HG03342 (cell line): ENCODE measurements at regions not wholly inside any gene's neighbourhood (a gene's known extent, or its start where the extent isn't known, plus 50 kb on each side); places are given as distances from the start of the nearest gene placed in this dataset.
"Not testable (repeated sequence)": the region's sequence is repeated elsewhere in the genome, so short reads cannot be mapped to it uniquely, and the experiment has no call there.

Source experiments
- ATAC-seq: cut with Tn5 transposase; IDR thresholded peaks from one replicate; pipeline ENCODE4 v1.9.1; 2021; ENCODE audit warnings: mild to moderate bottlenecking, moderate library complexity; ENCODE audit not compliant: unreplicated experiment

DNA sequence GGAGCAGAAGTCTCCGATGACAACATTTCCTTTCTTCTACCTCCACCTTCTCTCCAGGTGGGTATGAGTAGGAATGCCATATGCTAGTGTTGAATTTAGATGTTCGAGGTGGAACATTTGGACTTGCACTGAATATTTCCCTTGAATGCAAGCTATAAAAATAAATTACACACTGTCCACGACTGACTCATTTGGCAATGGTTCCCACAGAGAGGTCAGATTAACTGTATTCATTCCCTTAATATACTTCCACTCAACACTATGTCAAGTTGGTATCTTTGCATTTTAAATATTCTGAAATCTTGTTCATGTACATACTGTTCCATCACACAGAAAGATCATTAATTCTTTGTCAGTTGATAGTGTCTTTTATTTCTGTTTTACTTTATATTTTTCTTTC, 222.6 kb upstream of the PIK3R1 start:
- no peak for ATAC-seq

DNA sequence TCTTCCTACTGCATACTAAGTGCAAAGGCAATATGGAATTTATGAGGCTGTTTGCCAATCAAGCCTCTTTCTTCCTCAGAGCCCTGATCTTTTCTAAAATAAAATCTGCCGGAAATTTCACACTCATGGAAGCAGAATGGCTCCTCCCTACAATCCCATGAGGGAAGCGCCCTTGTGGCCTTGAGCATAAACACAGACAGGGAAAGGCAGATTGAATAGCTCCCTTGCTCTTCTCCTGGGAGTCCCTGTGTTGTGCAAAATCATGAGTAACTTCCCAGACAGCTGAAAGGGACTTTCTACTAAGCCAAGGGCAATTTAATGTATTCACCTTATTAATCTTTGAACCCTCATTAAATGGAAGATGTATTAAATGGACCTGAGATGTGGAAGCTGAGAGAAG, 226.1 kb upstream of the PIK3R1 start:
- ATAC-seq: no peak

DNA sequence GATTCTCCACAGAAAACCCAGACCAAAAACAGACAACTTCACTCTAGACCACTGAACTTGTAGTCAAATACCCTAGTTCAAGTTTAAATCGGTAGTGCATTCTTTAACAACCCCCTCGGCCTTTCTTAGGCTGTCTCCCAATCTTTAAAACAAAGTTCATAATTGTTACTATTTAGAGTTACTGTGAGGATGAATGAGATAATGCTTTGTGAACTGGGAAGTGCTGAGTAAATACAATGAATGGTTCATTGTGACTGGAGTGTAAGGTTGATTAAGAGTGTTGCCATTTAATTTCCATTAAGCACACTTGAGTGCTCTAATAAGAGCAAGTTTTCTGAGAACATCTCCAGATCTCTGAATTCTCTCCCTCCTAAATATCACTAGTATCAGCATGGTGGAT, 228.8 kb upstream of the PIK3R1 start:
- no peak for ATAC-seq

DNA sequence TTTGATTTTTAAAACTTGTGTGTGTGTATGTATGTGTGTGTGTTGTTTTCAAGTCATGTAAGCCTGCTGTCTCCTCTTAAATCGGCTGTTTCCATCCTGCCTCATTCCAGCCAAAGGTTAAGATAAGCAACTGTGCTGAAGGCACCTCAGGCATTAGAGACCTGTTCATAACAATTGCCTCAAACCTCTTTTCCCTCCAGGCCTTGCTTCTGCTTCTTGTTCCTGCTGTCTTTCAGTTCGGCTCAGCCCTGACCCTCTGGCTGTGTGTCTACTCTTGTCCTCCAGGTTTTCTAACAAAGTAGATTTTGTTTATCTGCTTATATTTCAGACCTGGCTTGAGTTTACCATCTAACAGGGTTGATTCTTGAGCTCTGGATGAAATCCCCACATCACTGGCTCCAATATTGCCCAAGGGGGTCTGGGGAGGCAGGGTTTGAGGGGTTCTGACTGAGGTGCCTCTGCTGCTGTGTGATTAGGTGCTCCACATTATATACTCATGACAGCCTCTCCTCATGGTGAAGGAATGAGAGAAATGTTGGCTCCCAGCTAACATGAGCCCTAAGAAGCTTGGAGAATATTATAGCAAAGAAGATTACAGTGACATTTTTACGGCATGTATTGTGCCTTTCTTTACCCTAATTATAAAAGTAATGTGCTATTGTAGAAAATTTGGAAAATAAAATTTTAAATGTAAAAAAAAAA, 229.7 kb upstream of the PIK3R1 start:
- no peak for ATAC-seq

DNA sequence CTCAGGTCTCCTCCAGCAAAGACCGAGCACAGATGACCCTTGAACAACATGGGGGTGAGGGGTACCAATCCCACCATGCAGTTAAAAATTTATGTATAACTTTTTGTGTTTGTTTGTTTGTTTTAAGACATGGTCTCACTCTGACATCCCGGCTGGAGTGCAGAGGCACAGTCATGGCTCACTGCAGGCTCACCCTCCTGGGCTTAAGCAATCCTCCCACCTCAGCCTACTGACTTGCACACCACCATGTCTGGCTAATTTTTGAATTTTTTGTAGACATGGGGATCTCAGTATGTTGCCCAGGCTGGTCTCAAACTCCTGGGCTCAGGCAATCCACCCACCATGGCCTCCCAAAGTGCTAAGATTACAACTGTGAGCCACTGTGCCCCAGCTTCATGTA, 231.0 kb upstream of the PIK3R1 start:
- ATAC-seq: no peak

DNA sequence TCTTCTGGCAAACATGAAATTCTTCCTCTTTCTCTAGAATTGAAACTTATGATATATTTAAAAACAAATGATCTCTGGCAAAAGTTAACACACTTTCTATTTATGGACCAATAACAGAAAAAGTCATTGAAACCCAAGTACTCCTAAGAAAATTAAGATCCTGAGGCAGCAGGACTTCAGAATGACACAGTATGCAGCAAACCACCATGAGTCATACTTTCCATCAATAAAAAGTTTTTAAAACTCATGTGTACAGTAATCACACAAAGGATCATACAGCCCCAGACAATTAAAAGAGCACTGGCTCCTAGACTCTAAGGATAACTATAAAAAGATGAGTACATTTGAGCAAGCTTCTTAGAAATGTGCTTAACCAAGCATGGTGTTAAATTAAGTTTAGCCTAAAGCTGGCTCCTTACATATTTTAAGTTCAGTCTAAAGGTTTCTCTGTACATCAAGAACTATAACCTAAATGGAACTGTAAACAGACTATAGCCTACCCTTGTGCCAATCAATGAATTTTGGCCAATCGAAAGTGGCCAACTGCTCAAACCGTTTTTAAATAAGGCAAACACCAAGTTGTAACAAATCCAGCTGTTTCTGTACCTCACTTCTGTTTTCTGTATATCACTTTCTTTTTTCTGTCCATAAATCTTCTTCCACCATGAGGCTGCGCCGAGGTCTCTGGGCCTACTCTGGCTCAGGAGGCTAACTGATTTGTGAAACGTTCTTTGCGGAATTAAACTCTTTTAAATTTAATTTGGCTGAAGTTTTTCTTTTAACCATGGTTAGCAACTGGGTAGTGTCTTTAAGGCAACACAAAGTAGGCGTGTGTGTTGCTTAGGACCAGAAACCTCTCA, 232.1 kb upstream of the PIK3R1 start:
- ATAC-seq: no peak

DNA sequence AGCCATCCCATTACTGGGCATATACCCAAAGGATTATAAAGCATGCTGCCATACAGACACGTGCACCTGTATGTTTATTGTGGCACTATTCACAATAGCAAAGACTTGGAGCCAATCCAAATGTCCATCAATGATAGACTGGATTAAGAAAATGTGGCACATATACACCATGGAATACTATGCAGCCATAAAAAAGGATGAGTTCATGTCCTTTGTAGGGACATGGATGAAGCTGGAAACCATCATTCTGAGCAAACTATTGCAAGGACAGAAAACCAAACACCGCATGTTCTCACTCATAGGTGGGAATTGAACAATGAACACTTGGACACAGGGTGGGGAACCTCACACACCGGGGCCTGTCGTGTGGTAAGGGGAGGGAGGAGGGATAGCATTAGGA, 233.4 kb upstream of the PIK3R1 start:
- ATAC-seq: not testable (repeated sequence)

DNA sequence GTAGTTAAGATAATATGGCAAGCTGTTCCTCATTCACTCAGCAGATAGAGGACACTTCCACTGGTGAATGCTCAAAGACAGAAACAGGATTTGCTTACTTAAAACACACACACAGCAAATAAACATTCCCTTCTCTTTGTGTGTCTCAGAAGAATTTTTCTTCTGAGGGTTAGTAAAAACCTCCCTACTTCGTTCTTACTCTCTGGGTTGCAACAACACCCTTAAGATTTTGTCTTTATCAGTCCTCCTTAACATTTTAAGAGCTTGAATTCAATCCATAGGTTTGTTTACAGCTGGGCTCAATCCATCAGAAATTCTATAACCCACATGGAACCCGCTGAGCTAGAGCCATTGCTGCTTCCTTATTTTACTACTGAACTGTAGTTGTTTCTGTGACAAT, 237.4 kb upstream of the PIK3R1 start:
- ATAC-seq: no peak

DNA sequence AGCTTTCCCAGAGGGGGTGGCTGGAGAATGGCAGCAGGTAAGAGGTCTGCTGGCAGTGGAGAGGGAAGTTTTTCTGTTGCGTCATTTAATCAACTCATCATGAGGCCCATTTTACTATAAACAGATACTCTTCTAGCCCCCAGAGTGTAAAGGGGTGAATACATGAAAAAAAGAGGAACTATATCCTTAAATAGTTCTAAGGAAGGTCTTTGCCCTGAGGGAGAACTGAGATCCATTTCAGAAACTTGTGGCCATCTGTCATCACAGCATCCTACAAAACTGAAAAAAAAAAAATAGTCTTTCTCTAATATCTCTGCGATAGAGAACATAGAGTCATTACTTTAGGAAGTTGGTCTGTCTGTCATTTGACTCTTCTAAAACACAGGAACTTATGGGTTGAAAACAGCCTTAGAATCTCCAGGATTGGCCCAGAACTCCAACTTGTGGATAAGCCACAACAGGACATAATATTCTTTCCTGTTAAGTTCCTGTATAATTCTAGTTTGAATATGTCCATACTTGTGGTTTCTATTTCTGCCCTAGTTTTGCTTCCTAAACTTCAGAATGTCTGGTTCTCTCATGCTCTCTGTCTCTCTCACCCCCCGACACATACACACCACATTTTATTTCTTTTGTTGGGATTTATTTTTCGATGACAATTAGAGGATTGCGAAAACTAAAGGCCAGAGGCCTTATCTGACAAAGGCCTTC, 238.5 kb upstream of the PIK3R1 start:
- no peak for ATAC-seq

DNA sequence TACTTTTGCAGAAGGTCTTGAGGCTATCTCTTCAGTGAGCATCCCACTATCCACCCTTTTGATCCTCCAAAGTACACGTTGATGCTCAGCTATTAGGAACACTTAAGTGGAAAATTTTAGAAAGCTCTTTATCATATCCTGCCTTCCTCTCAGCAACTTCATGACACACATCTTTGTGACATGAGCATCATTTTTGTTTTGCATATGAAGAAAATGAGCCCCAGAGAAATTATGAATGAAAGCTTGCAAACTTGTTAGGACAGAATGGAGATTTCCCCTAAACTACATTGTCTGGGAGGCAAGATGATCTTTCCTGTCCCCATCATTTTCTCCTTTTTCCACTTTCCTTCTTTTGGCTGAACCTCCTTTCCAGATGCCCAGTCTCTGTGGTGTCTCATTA, 239.4 kb upstream of the PIK3R1 start:
- ATAC-seq: no peak

DNA sequence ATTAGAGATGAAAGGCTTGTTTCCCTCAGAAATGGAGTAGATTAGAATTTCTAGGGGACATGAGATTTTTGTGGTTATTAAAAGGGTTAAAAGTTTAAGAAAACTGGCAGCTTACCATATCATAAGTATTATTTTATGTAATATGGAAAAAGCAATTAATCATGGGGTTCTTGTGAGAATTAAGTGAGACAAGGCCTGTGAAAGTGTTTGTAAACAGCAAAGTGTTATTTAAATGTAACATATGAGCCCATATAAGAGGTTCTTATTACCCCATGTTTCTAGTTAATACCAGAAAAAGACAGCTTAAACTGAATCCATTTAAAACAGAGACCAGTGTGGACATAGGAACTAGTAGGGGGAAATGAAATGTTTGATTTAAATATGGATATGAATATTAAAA, 241.1 kb upstream of the PIK3R1 start:
- ATAC-seq: no peak

DNA sequence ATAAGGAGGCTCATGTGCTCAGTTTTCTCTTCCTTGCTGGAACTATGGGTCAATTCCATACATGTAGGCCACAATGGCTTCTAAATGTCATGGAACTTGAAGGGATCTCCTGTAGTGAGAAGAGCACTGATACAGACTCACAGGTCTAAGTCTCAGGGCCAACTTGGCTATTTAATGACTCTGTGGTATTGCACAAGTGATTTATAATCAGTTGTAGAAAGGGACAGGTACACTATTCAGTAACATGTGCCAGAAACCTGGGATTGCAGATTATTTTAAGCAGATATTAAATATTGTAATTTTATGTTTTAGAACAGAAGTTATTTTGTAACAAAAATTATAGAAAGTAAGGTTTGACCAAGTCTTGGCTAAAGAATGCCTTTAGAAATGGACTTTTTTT, 241.5 kb upstream of the PIK3R1 start:
- ATAC-seq: no peak

DNA sequence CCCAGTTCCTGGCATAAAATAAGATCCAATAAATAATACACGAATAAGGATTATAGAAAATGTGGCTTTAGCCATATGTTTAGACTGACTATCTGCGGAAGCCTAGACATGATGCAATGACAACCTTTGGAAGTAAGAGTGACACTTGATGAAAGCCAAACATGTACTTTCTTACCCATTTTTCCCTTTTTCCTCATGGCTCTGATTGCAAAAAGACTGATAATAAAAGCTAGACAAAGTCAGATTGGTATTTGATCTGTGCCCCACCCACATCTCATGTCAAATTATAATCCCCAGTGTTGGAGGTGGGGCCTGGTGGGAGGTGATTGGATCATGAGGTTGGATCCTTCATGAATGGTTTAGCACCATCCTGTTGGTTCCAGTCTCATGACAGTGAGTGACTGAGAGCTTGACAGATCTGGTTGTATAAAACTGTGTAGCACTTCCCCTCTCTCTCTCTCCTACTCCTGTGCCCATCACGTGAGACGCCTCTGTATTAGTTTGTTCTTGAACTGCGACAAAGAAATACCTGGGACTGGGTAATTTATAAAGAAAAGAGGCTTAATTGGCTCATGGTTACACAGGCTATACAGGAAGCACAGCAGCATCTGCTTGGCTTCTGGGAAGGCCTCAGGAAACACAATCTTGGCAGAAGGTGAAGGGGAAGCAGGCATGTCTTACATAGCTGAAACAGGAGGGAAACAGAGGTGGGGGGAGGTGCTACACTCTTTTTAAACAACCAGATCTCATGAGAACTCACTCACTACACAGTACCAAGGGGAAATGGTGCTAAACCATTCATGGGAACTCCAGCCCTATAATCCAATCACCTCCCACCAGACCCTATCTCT, 243.4 kb upstream of the PIK3R1 start:
- no peak for ATAC-seq

DNA sequence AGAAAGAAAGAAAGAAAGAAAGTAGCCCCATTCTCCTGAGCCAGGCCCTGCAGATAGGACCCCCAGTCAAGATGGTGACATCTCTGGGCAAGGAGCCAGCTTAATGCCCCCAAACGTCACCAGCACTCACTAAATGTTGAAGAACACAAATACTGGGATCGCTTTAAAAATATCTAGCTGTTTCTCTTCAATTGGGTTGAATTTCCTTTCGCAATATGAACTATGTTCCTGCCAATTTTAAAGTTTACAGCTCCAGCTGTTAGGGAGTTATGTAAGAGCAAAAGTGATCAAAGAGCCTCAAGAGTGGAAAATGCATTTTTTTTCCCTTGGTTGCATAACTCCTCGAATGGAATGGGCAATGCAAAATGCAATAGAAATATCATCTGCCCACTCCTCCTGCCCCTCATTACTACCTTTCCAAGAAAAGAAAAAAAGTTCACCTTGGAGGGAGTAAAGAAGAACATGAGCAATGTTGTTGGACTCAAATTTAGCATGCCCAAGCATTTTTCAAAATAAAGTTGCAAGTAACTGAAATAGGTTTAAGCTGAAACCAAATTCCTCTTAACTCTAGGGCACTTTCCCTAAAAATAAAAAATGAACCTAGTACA, 244.2 kb upstream of the PIK3R1 start:
- no peak for ATAC-seq

DNA sequence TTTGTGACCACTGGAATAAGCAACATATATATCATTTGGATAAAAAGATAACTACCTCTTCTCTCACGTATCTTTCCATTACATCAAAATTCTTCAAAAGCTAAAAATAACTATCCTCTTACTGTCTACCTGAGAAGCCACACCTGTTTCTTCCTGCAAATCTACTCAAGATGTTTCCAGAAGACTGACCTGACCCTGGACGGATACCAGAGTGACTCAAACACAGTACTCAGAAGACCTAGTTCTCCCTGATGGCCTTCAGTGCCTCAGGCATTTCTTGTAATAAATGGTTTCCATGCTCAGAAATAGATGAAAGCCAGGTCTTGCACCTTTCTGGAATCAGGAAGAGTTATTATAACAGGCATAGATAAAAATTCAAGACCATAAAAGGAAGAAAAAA, 245.9 kb upstream of the PIK3R1 start:
- no peak for ATAC-seq

DNA sequence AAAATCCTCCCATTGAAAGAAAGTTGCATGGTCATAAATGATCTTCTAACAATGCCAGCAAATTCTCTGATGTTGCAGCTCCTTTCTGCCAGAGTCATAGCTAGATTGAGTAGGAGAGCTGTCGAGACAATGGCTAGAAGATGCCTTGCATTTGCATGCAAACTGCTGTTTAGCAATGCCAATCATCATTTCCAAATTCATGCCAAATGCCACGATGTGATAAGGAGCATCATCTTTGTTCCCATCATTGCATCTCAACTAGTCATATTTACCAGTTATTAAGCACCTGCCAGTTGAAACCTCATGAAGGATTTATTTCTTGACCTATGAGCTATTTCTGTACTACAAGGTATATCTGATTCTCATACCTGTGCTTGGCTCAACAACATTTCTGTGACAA, 246.4 kb upstream of the PIK3R1 start:
- no peak for ATAC-seq

DNA sequence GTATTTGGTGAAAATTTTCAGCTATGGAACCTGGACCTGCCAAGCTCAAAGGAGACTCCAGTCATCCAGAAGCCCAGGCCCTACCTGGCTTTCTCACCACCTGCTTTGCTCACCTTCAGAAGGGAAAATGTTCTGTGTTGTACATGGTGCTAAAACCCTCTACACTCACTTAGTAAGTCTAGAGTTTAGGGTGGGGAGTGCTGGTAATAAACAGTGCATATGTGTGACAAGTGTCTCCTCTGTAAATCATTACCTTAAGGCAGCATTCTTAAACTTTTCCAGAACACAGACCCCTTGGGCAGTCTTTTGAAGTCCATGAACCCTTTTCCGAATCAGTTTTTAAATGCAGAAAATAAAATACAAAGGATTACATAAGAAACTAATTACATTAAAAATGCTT, 248.8 kb upstream of the PIK3R1 start:
- no peak for ATAC-seq

DNA sequence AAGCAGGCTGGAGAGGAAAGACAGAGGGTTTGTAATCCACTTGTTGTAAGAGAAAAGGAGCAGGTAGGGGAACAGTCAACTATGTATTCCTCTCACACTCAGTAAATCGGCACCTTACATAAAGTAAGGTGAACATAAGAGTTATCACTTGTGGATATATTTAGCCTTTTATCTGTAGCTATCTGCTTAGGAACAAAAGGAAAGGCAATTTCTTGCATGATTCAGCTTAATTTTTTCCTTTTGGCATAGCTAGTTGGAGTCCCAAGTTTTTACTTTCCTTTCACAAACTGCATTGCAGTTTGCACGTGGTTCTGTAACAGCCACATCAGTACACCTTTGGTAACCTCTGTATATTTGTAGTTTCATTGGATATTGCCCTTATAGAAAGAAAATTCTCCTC, 250.9 kb upstream of the PIK3R1 start:
- ATAC-seq: no peak

DNA sequence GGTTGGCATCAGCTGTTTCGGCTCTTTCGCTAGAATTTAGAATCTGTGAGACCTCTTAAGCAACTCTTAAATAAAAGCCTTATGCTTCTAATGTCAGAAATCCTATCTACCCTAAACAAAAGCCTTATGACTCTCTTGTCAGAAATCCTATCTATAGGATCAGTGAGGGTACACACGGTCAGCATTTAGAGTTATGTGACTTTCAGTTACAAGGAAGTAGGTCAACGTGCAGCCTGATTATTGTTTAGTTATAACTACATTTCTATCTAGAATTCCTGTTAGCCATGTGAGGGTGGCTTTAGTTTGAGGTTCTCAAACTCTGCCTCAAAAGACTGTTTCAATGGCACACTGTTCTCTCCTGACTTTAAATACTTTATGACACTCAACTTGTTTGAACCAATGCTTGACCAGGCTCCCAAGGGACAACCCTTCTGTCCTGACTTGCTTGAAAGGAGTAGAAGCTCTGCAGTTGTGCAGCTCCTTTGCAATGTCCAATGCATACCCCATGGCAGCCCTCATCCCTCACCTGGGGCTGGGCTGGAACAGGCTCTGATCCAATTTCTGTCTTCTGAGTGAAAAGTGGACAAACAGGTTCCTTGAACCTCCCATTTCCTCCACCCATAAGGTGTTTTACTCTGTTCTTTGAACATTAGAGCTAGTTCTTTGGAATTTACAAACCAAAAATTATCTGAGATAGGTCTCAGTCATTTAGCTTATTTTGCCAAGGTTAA, 251.6 kb upstream of the PIK3R1 start:
- ATAC-seq: no peak

DNA sequence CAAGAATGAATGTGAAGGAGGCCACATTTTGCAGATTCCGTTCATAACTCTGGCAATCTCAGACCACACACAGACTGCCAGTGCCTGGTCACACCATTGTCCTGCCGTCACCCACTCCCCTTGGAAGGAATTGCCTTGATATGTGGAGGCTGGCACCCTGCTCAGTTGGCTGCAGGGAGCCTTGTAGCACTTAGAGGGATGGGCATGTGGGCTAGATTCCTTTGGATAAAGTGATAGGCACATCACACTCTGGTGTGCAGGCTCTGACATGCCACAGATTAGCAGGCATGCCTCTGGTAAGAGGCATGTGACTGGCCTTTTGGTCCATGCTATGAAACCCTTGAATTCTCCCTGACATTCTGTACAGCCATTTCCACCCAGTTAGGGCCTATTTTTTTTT, 254.6 kb upstream of the PIK3R1 start:
- ATAC-seq: no peak
